SK-N-SH treated with all-trans-retinoic acid at 6 μM for 48 hours (cell line): ENCODE measurements at regions not wholly inside any gene's neighbourhood (a gene's known extent, or its start where the extent isn't known, plus 50 kb on each side); places are given as distances from the start of the nearest gene placed in this dataset.
"Not testable (repeated sequence)": the region's sequence is repeated elsewhere in the genome, so short reads cannot be mapped to it uniquely, and the experiment has no call there.

Experiments used
- BACH2 ChIP-seq: fragments of 250-450 bp; sonication (Bioruptor Pico); IDR thresholded peaks from 2 replicates; pipeline ENCODE4 v1.9.0; 2021; ENCODE audit warnings: mild to moderate bottlenecking, borderline replicate concordance
- CREB5 ChIP-seq: fragments of 250-450 bp; sonication (Bioruptor Pico); IDR thresholded peaks from 2 replicates; pipeline ENCODE4 v1.5.1; 2020; ENCODE audit warnings: low read depth, mild to moderate bottlenecking, moderate library complexity
- CSDC2 ChIP-seq: fragments of 250-450 bp; sonication (Bioruptor Pico); IDR thresholded peaks from 2 replicates; pipeline ENCODE4 v1.5.0; 2020; ENCODE audit warnings: mild to moderate bottlenecking, moderate library complexity
- ESRRG ChIP-seq: fragments of 250-450 bp; sonication (Bioruptor Pico); IDR thresholded peaks from 2 replicates; pipeline ENCODE4 v1.6.1; 2021; ENCODE audit warnings: mild to moderate bottlenecking
- PATZ1 ChIP-seq: fragments of 250-450 bp; sonication (Bioruptor Pico); IDR thresholded peaks from 2 replicates; pipeline ENCODE4 v1.8.0; 2020; ENCODE audit warnings: mild to moderate bottlenecking, moderate library complexity, borderline replicate concordance
- RARB ChIP-seq: fragments of 250-450 bp; sonication (Bioruptor Pico); IDR thresholded peaks from 2 replicates; pipeline ENCODE4 v1.8.0; 2021; ENCODE audit warnings: mild to moderate bottlenecking, moderate library complexity
- TOX ChIP-seq: fragments of 250-450 bp; sonication (Bioruptor Pico); IDR thresholded peaks from 2 replicates; pipeline ENCODE4 v1.8.0; 2021; ENCODE audit warnings: mild to moderate bottlenecking, moderate library complexity, borderline replicate concordance
- ZFP3 ChIP-seq: fragments of 250-450 bp; sonication (Bioruptor Pico); IDR thresholded peaks from 2 replicates; pipeline ENCODE4 v1.5.0; 2020; ENCODE audit warnings: mild to moderate bottlenecking, moderate library complexity
- ZNF8 ChIP-seq: fragments of 450-650 bp; formaldehyde crosslinking; IDR thresholded peaks from 2 replicates; pipeline ENCODE4 v1.5.0; 2020; ENCODE audit warnings: mild to moderate bottlenecking, moderate library complexity

- TF ChIP-seq BACH2 (CRISPR knock-in tag); CREB5 (CRISPR knock-in tag); ESRRG (CRISPR knock-in tag); ZFP3 (CRISPR knock-in tag); PATZ1; CSDC2 (CRISPR knock-in tag); RARB (CRISPR knock-in tag); TOX; ZNF8: not testable (repeated sequence)
Observed at GRCh38 chr13:23053711-23054110, 127.1 kb upstream of the SGCG start.
